ENCODE measurements at regions not wholly inside any gene's neighbourhood (a gene's known extent, or its start where the extent isn't known, plus 50 kb on each side); places are given as distances from the start of the nearest gene placed in this dataset.
"Not testable (repeated sequence)": the region's sequence is repeated elsewhere in the genome, so short reads cannot be mapped to it uniquely, and the experiment has no call there.

GRCh38 chr7:149978537-149978936 lies 104.8 kb downstream of the ATP6V0E2 start:
- H3K27ac ChIP-seq (ENCODE audit: insufficient read depth, low read length, poor library complexity, severe bottlenecking); DNase-seq; H3K36me3 ChIP-seq (ENCODE audit: control insufficient read depth, insufficient read depth, low read length); H3K4me3 ChIP-seq (ENCODE audit: low read depth, low read length); H3K36me3 Mint-ChIP-seq; H3K27me3 ChIP-seq (ENCODE audit: control insufficient read depth, insufficient read depth, low read length); H3K4me1 ChIP-seq (ENCODE audit: control insufficient read depth, insufficient read depth, low read length, poor library complexity, severe bottlenecking); H3K9me3 ChIP-seq (ENCODE audit: control insufficient read depth in 2 of 2, low read length in 2 of 2); H3K9me3 Mint-ChIP-seq; H3K4me3 Mint-ChIP-seq; H3K27ac Mint-ChIP-seq; H3K4me1 Mint-ChIP-seq; ATAC-seq (ENCODE audit: low read depth in 2 of 2): not testable (repeated sequence)
- peaks cover 21% of the 10 kb centered on the region for H3K27me3 Mint-ChIP-seq

- not testable (repeated sequence) for H3K4me1 Mint-ChIP-seq; H3K27ac Mint-ChIP-seq; H3K9me3 Mint-ChIP-seq; H3K36me3 Mint-ChIP-seq; H3K27me3 ChIP-seq (ENCODE audit: control insufficient read depth, insufficient read depth, low read length); H3K9me3 ChIP-seq (ENCODE audit: control insufficient read depth in 2 of 2, low read length in 2 of 2); H3K4me3 Mint-ChIP-seq; ATAC-seq (ENCODE audit: low read depth in 2 of 2); H3K4me3 ChIP-seq (ENCODE audit: low read depth, low read length); DNase-seq; H3K36me3 ChIP-seq (ENCODE audit: control insufficient read depth, insufficient read depth, low read length); H3K27ac ChIP-seq (ENCODE audit: insufficient read depth, low read length, poor library complexity, severe bottlenecking); H3K4me1 ChIP-seq (ENCODE audit: control insufficient read depth, insufficient read depth, low read length, poor library complexity, severe bottlenecking)
- H3K27me3 Mint-ChIP-seq: peaks cover 21% of the 10 kb centered on the region
Measured at GRCh38 chr7:149978944-149979343, 105.2 kb downstream of the ATP6V0E2 start.

GRCh38 chr7:149982537-149983112 lies 108.9 kb downstream of the ATP6V0E2 start:
- not testable (repeated sequence) for H3K36me3 ChIP-seq (ENCODE audit: control insufficient read depth, insufficient read depth, low read length); H3K4me3 ChIP-seq (ENCODE audit: low read depth, low read length); H3K9me3 ChIP-seq (ENCODE audit: control insufficient read depth in 2 of 2, low read length in 2 of 2); H3K27me3 ChIP-seq (ENCODE audit: control insufficient read depth, insufficient read depth, low read length); H3K27ac ChIP-seq (ENCODE audit: insufficient read depth, low read length, poor library complexity, severe bottlenecking); H3K27ac Mint-ChIP-seq; DNase-seq; H3K27me3 Mint-ChIP-seq; H3K9me3 Mint-ChIP-seq; H3K4me1 Mint-ChIP-seq; ATAC-seq (ENCODE audit: low read depth in 2 of 2); H3K4me3 Mint-ChIP-seq; H3K4me1 ChIP-seq (ENCODE audit: control insufficient read depth, insufficient read depth, low read length, poor library complexity, severe bottlenecking); H3K36me3 Mint-ChIP-seq

GRCh38 chr7:149986866-149987265 lies 113.1 kb downstream of the ATP6V0E2 start:
- H3K27ac Mint-ChIP-seq; H3K27me3 ChIP-seq (ENCODE audit: control insufficient read depth, insufficient read depth, low read length); H3K4me1 ChIP-seq (ENCODE audit: control insufficient read depth, insufficient read depth, low read length, poor library complexity, severe bottlenecking); DNase-seq; H3K36me3 Mint-ChIP-seq; H3K4me1 Mint-ChIP-seq; H3K9me3 ChIP-seq (ENCODE audit: control insufficient read depth in 2 of 2, low read length in 2 of 2); H3K4me3 ChIP-seq (ENCODE audit: low read depth, low read length); H3K27ac ChIP-seq (ENCODE audit: insufficient read depth, low read length, poor library complexity, severe bottlenecking); H3K9me3 Mint-ChIP-seq; ATAC-seq (ENCODE audit: low read depth in 2 of 2); H3K4me3 Mint-ChIP-seq; H3K36me3 ChIP-seq (ENCODE audit: control insufficient read depth, insufficient read depth, low read length): not testable (repeated sequence)
- peaks cover 13% of the 10 kb centered on the region for H3K27me3 Mint-ChIP-seq

- H3K4me3 Mint-ChIP-seq; H3K27me3 Mint-ChIP-seq; H3K4me3 ChIP-seq (ENCODE audit: low read depth, low read length); H3K4me1 Mint-ChIP-seq; DNase-seq; ATAC-seq (ENCODE audit: low read depth in 2 of 2); H3K9me3 ChIP-seq (ENCODE audit: control insufficient read depth in 2 of 2, low read length in 2 of 2); H3K27ac Mint-ChIP-seq; H3K9me3 Mint-ChIP-seq; H3K36me3 Mint-ChIP-seq; H3K36me3 ChIP-seq (ENCODE audit: control insufficient read depth, insufficient read depth, low read length); H3K27ac ChIP-seq (ENCODE audit: insufficient read depth, low read length, poor library complexity, severe bottlenecking); H3K27me3 ChIP-seq (ENCODE audit: control insufficient read depth, insufficient read depth, low read length); H3K4me1 ChIP-seq (ENCODE audit: control insufficient read depth, insufficient read depth, low read length, poor library complexity, severe bottlenecking): not testable (repeated sequence)
Measured at GRCh38 chr7:149991652-149992302, 118.0 kb downstream of the ATP6V0E2 start.

- not testable (repeated sequence) for H3K9me3 ChIP-seq (ENCODE audit: control insufficient read depth in 2 of 2, low read length in 2 of 2); H3K36me3 ChIP-seq (ENCODE audit: control insufficient read depth, insufficient read depth, low read length); DNase-seq; H3K4me3 Mint-ChIP-seq; H3K36me3 Mint-ChIP-seq; H3K4me3 ChIP-seq (ENCODE audit: low read depth, low read length); H3K9me3 Mint-ChIP-seq; H3K27ac Mint-ChIP-seq; ATAC-seq (ENCODE audit: low read depth in 2 of 2); H3K27ac ChIP-seq (ENCODE audit: insufficient read depth, low read length, poor library complexity, severe bottlenecking); H3K4me1 Mint-ChIP-seq; H3K27me3 ChIP-seq (ENCODE audit: control insufficient read depth, insufficient read depth, low read length); H3K27me3 Mint-ChIP-seq; H3K4me1 ChIP-seq (ENCODE audit: control insufficient read depth, insufficient read depth, low read length, poor library complexity, severe bottlenecking)
Measured at GRCh38 chr7:149992366-149992765, 118.6 kb downstream of the ATP6V0E2 start.

- not testable (repeated sequence) for H3K27ac Mint-ChIP-seq; H3K4me3 Mint-ChIP-seq; ATAC-seq (ENCODE audit: low read depth in 2 of 2); H3K4me3 ChIP-seq (ENCODE audit: low read depth, low read length); H3K4me1 Mint-ChIP-seq; H3K4me1 ChIP-seq (ENCODE audit: control insufficient read depth, insufficient read depth, low read length, poor library complexity, severe bottlenecking); H3K9me3 Mint-ChIP-seq; H3K27me3 Mint-ChIP-seq; H3K27ac ChIP-seq (ENCODE audit: insufficient read depth, low read length, poor library complexity, severe bottlenecking); H3K36me3 ChIP-seq (ENCODE audit: control insufficient read depth, insufficient read depth, low read length); H3K9me3 ChIP-seq (ENCODE audit: control insufficient read depth in 2 of 2, low read length in 2 of 2); H3K27me3 ChIP-seq (ENCODE audit: control insufficient read depth, insufficient read depth, low read length); H3K36me3 Mint-ChIP-seq; DNase-seq
Measured at GRCh38 chr7:149995369-149996026, 121.7 kb downstream of the ATP6V0E2 start.
